EH (cell line): ENCODE measurements at regions not wholly inside any gene's neighbourhood (a gene's known extent, or its start where the extent isn't known, plus 50 kb on each side); places are given as distances from the start of the nearest gene placed in this dataset.
"Not testable (repeated sequence)": the region's sequence is repeated elsewhere in the genome, so short reads cannot be mapped to it uniquely, and the experiment has no call there.

Experiments used
- DNase-seq: peaks from one replicate; pipeline ENCODE4 v3.0.0-alpha.2; 2015; ENCODE audit warnings: low read depth

- DNase-seq = no peak
Measured at GRCh38 chr16:86888231-86889053, 310.1 kb downstream of the FOXL1 start.

GRCh38 chr16:86889054-86889366, 310.7 kb downstream of the FOXL1 start:
- not testable (repeated sequence) for DNase-seq

GRCh38 chr16:86889974-86890373, 311.6 kb downstream of the FOXL1 start:
- DNase-seq = no peak

- no peak for DNase-seq
Measured at GRCh38 chr16:86891121-86891520, 312.8 kb downstream of the FOXL1 start.

- no peak for DNase-seq
Measured at GRCh38 chr16:86891631-86892030, 313.3 kb downstream of the FOXL1 start.

GRCh38 chr16:86892509-86892908, 314.2 kb downstream of the FOXL1 start:
- peak; percentile 40 for DNase-seq

- DNase-seq = no peak
Measured at GRCh38 chr16:86893506-86893905, 315.2 kb downstream of the FOXL1 start.

GRCh38 chr16:86894029-86894567, 315.7 kb downstream of the FOXL1 start:
- DNase-seq = no peak

GRCh38 chr16:86894925-86895324, 316.6 kb downstream of the FOXL1 start:
- no peak for DNase-seq

GRCh38 chr16:86895606-86896005, 317.3 kb downstream of the FOXL1 start:
- DNase-seq = no peak

GRCh38 chr16:86896976-86897375, 318.6 kb downstream of the FOXL1 start:
- no peak for DNase-seq

GRCh38 chr16:86897486-86897885, 319.1 kb downstream of the FOXL1 start:
- no peak for DNase-seq

- DNase-seq = no peak
Measured at GRCh38 chr16:86898386-86898785, 320.0 kb downstream of the FOXL1 start.

GRCh38 chr16:86899151-86899550, 320.8 kb downstream of the FOXL1 start:
- DNase-seq = no peak

- DNase-seq = peak; percentile 52
Measured at GRCh38 chr16:86899757-86900156, 321.4 kb downstream of the FOXL1 start.

GRCh38 chr16:86901483-86901882, 323.1 kb downstream of the FOXL1 start:
- DNase-seq = peak; percentile 26

GRCh38 chr16:86902656-86903001, 324.3 kb downstream of the FOXL1 start:
- no peak for DNase-seq

- no peak for DNase-seq
Measured at GRCh38 chr16:86903068-86903467, 324.7 kb downstream of the FOXL1 start.

- DNase-seq = no peak
Measured at GRCh38 chr16:86905302-86905701, 327.0 kb downstream of the FOXL1 start.

GRCh38 chr16:86906623-86907022, 328.3 kb downstream of the FOXL1 start:
- DNase-seq = no peak

GRCh38 chr16:86909359-86910160, 331.2 kb downstream of the FOXL1 start:
- DNase-seq = no peak

- DNase-seq = no peak
Measured at GRCh38 chr16:86910161-86910769, 331.9 kb downstream of the FOXL1 start.

GRCh38 chr16:86911437-86911958, 333.1 kb downstream of the FOXL1 start:
- DNase-seq = no peak
